ENCODE measurements at regions not wholly inside any gene's neighbourhood (a gene's known extent, or its start where the extent isn't known, plus 50 kb on each side); places are given as distances from the start of the nearest gene placed in this dataset.

- TF ChIP-seq, protein P1, sequence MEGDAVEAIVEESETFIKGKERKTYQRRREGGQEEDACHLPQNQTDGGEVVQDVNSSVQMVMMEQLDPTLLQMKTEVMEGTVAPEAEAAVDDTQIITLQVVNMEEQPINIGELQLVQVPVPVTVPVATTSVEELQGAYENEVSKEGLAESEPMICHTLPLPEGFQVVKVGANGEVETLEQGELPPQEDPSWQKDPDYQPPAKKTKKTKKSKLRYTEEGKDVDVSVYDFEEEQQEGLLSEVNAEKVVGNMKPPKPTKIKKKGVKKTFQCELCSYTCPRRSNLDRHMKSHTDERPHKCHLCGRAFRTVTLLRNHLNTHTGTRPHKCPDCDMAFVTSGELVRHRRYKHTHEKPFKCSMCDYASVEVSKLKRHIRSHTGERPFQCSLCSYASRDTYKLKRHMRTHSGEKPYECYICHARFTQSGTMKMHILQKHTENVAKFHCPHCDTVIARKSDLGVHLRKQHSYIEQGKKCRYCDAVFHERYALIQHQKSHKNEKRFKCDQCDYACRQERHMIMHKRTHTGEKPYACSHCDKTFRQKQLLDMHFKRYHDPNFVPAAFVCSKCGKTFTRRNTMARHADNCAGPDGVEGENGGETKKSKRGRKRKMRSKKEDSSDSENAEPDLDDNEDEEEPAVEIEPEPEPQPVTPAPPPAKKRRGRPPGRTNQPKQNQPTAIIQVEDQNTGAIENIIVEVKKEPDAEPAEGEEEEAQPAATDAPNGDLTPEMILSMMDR (IDR thresholded peaks at IDR 0.05): no peak
- TF ChIP-seq EZH2 (IDR thresholded peaks at IDR 0.05): no peak
Measured at GRCh38 chr18:30583768-30584167, 458.8 kb downstream of the DSC3 start.
